Smooth muscle cell (in vitro differentiated cells): ENCODE measurements at regions not wholly inside any gene's neighbourhood (a gene's known extent, or its start where the extent isn't known, plus 50 kb on each side); places are given as distances from the start of the nearest gene placed in this dataset.

Experiments used
- DNase-seq: peaks from one replicate; lab custom pipeline; 2025; ENCODE audit not compliant: unreplicated experiment; lab: John Stamatoyannopoulos, UW
- H2AFZ ChIP-seq: fragments of 200-600 bp; sonication (generic); 2 replicates; pipeline ENCODE4 v1.6.0; 2016; ENCODE audit warnings: antibody characterized with exemption, low read depth, mild to moderate bottlenecking
- H3F3A ChIP-seq: fragments of 200-600 bp; sonication (generic); 2 replicates; pipeline ENCODE4 v1.6.0; 2017; ENCODE audit warnings: antibody characterized with exemption, low read depth
- H3K27ac ChIP-seq: fragments of 200-600 bp; sonication (generic); 2 replicates; pipeline ENCODE4 v1.5.1; 2016; ENCODE audit warnings: low read depth, mild to moderate bottlenecking
- H3K27me3 ChIP-seq: fragments of 200-600 bp; sonication (generic); 2 replicates; pipeline ENCODE4 v1.6.1; 2016; ENCODE audit warnings: low read depth, mild to moderate bottlenecking
- H3K36me3 ChIP-seq: fragments of 200-600 bp; sonication (generic); 2 replicates; pipeline ENCODE4 v1.5.1; 2016; ENCODE audit warnings: low read depth
- H3K4me1 ChIP-seq: fragments of 200-600 bp; sonication (generic); 2 replicates; pipeline ENCODE4 v1.5.1; 2016; ENCODE audit warnings: low read depth
- H3K4me2 ChIP-seq: fragments of 200-600 bp; sonication (generic); 2 replicates; pipeline ENCODE4 v1.6.0; 2016; ENCODE audit warnings: mild to moderate bottlenecking
- H3K4me3 ChIP-seq: fragments of 200-600 bp; sonication (generic); 2 replicates; pipeline ENCODE4 v1.5.1; 2016; ENCODE audit warnings: mild to moderate bottlenecking
- H3K79me2 ChIP-seq: fragments of 200-600 bp; sonication (generic); 2 replicates; pipeline ENCODE4 v1.6.0; 2016; ENCODE audit warnings: low read depth, mild to moderate bottlenecking
- H3K9ac ChIP-seq: fragments of 200-600 bp; sonication (generic); 2 replicates; pipeline ENCODE4 v1.6.0; 2016; ENCODE audit warnings: low read depth
- H3K9me3 ChIP-seq: fragments of 200-600 bp; sonication (generic); replicated peaks from 2 replicates; pipeline ENCODE4 v1.5.1; 2016; ENCODE audit warnings: low read depth
- H4K20me1 ChIP-seq: fragments of 200-600 bp; sonication (generic); 2 replicates; pipeline ENCODE4 v1.6.0; 2016; ENCODE audit warnings: low read depth
- WGBS: methylation state at CpG from one replicate; pipeline ENCODE4 v1.1.7; 2016; ENCODE audit warnings: low lambda C conversion rate; 5-methylcytosine and 5-hydroxymethylcytosine counted together
- TF ChIP-seq, protein P1 (sequence below): fragments of 200-600 bp; sonication (generic); IDR thresholded peaks from 2 replicates; pipeline ENCODE4 v1.5.1; 2017; ENCODE audit warnings: borderline replicate concordance, mild to moderate bottlenecking, antibody characterized with exemption; ENCODE audit not compliant: insufficient read depth, poor library complexity, severe bottlenecking

DNA sequence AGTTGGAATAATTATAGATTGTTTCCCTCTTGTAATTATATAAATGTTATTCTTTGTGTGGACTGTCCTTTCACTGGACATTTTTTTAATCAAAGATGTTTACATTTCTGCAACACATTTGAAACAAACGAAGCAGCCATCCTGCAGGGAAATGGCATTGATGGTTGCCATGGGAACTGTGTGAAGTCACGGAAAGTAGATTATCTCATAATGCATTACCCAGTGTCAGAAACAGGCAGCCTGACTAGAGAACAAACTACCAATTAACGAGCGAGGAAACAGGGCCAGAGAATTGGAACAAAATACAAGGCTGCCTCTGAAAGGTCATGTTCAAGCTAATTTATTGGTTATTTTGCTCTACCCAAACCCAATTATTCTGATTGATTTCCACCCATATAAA is 96.9 kb upstream of the LARGE1 start:
- Histone ChIP-seq H3K27me3 (no peaks in the 10 kb centered on the region), H3K79me2 (no peaks in the 10 kb centered on the region), H4K20me1 (no peaks in the 10 kb centered on the region), H3K9ac (no peak overlapping the region), H3K4me2 (no peak overlapping the region), H3F3A (no peaks in the 10 kb centered on the region), H3K9me3 (peaks cover 8% of the 10 kb centered on the region), H2AFZ (no peak overlapping the region), H3K4me3 (no peak overlapping the region), H3K36me3 (no peaks in the 10 kb centered on the region), H3K27ac (no peak overlapping the region), H3K4me1 (no peaks in the 10 kb centered on the region)
- TF ChIP-seq, protein P1, sequence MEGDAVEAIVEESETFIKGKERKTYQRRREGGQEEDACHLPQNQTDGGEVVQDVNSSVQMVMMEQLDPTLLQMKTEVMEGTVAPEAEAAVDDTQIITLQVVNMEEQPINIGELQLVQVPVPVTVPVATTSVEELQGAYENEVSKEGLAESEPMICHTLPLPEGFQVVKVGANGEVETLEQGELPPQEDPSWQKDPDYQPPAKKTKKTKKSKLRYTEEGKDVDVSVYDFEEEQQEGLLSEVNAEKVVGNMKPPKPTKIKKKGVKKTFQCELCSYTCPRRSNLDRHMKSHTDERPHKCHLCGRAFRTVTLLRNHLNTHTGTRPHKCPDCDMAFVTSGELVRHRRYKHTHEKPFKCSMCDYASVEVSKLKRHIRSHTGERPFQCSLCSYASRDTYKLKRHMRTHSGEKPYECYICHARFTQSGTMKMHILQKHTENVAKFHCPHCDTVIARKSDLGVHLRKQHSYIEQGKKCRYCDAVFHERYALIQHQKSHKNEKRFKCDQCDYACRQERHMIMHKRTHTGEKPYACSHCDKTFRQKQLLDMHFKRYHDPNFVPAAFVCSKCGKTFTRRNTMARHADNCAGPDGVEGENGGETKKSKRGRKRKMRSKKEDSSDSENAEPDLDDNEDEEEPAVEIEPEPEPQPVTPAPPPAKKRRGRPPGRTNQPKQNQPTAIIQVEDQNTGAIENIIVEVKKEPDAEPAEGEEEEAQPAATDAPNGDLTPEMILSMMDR, result no peak
- 82% methylated on average over 4 of the region's 4 CpGs for WGBS
- no peak for DNase-seq

DNA sequence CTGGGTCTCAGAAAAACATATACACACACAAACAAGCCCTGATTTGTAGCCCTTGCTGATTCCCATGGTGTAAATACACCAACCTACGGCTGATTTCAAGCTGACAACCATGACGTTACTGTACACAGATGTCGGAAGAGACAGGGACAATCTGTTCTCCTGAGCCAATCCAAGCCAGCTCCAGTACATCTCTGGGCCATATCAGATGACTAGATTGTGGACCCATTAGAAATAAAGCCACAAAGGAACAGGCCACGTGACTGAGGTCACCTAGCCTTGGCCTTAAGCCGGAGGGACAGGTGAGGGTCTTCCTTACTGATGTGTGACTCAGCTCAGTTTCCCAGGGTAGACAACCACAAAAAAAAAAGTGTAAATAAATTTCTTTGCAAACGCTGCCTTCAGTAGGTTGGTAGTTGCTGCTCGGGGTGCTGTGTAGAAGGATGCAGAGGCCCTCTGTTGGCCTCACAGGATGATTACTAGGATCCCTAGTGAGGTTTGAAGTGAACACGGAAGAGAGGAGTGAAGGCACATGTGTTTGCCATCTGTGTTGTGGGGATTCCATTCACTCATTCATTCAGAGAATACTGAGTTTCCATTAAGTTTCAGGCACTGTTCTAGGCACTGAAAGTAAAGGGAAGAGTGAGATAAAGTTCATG is 99.0 kb upstream of the LARGE1 start:
- Histone ChIP-seq H3K4me3 (no peak overlapping the region), H3K79me2 (no peaks in the 10 kb centered on the region), H3K36me3 (no peaks in the 10 kb centered on the region), H2AFZ (no peak overlapping the region), H3F3A (no peaks in the 10 kb centered on the region), H3K27me3 (no peaks in the 10 kb centered on the region), H3K4me2 (no peak overlapping the region), H3K4me1 (no peaks in the 10 kb centered on the region), H3K9me3 (peaks cover 8% of the 10 kb centered on the region), H4K20me1 (no peaks in the 10 kb centered on the region), H3K9ac (no peak overlapping the region), H3K27ac (no peak overlapping the region)
- no peak for DNase-seq
- WGBS, result 85% methylated on average over 8 of the region's 8 CpGs
- TF ChIP-seq, protein P1, result no peak

DNA sequence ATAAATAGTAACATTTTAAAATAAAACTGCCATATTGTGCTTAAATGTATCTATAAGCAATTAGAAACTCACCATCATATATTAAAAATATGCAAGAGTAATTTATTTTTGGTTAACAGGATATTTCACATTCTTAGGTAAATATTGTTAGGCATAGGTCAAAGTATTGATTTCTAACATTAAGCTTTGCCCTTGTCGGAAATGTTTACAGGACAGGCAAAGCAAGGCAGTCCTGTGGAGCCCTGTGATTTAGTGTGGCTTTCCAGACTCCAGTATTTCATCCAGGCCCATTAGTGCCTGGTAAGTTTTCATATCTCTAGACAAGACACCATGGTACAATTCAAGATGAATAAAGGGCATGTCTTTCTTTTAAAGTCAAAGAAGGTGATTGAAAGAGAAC is 114.9 kb upstream of the LARGE1 start:
- no peaks in the 10 kb centered on the region for H3K9me3 ChIP-seq
- H3K79me2 ChIP-seq, result no peaks in the 10 kb centered on the region
- H3F3A ChIP-seq, result no peaks in the 10 kb centered on the region
- no peak overlapping the region for H2AFZ ChIP-seq
- H4K20me1 ChIP-seq, result no peaks in the 10 kb centered on the region
- no peaks in the 10 kb centered on the region for H3K27me3 ChIP-seq
- H3K9ac ChIP-seq, result no peak overlapping the region
- no peak for DNase-seq
- TF ChIP-seq, protein P1, result no peak
- no peak overlapping the region for H3K4me2 ChIP-seq
- no peak overlapping the region for H3K4me3 ChIP-seq
- no peaks in the 10 kb centered on the region for H3K4me1 ChIP-seq
- H3K27ac ChIP-seq, result no peak overlapping the region
- H3K36me3 ChIP-seq, result no peaks in the 10 kb centered on the region
- 72% methylated on average over 1 of the region's 1 CpG for WGBS

DNA sequence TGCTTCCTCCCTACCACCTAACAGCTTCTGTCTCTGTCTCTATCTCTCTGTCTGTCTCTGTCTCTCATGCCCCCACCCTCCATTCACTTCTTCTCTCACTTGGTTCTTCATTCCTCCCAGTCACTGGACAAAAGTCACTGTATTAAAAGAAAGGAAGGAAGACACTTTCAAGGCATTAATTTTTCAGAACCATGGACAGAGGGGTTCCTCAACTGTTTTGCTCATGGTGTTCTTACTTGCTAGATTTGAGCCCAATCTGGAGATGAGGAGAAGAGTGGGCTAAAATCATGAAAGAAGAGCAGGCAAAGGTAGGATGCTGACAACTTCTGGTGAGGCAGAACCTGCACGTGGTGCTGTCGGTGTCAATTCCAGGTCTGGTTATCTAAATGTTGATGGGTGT is 116.7 kb upstream of the LARGE1 start:
- no peak overlapping the region for H3K9ac ChIP-seq
- no peaks in the 10 kb centered on the region for H3K4me1 ChIP-seq
- H4K20me1 ChIP-seq, result no peaks in the 10 kb centered on the region
- no peaks in the 10 kb centered on the region for H3F3A ChIP-seq
- no peak overlapping the region for H3K4me3 ChIP-seq
- 75% methylated on average over 2 of the region's 2 CpGs for WGBS
- no peaks in the 10 kb centered on the region for H3K36me3 ChIP-seq
- TF ChIP-seq, protein P1, result no peak
- DNase-seq, result no peak
- no peak overlapping the region for H2AFZ ChIP-seq
- H3K79me2 ChIP-seq, result no peaks in the 10 kb centered on the region
- no peaks in the 10 kb centered on the region for H3K27me3 ChIP-seq
- no peaks in the 10 kb centered on the region for H3K9me3 ChIP-seq
- no peak overlapping the region for H3K27ac ChIP-seq
- no peak overlapping the region for H3K4me2 ChIP-seq
